ENCODE measurements at regions not wholly inside any gene's neighbourhood (a gene's known extent, or its start where the extent isn't known, plus 50 kb on each side); places are given as distances from the start of the nearest gene placed in this dataset.

DNA sequence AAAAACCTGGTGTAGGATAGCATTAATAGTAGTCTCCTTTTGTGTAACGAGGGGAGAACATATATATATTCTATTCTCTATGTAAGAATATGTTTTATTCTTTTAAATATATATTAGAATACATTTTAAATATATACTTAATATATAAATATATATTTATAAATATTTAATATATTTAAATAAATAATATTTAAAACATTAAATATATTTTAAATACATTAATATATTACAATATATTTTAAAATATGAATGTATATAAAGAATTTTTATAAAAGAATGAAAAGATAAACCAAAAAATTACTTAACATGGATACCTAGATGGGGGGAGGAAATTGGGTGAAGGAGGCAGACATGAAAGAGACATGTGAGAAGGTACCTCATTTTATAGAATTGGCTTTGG is 53.0 kb upstream of the ZNF831 start:
- in situ Hi-C loops (cut with MboI; ENCODE audit: low sequenced_read_pairs), result no loop called here

DNA sequence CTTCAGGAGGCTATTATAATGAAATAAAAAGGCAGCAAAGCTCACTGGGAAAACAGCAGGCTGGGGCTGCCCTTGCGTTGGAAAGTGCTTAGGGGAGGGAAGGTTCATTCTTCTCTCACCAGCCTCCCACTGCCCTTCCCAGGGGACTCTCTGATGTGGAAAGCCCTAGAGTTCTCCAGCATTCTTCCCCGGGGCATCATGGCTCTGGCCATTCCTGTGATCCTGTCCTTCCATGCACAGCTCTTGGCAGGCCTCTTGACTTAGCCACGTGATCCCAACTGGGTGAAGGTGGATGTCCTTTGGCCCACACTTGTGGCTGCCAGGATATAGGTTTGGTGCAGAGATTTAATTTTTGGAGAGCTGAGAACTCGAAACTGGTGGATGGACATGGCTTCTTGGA is 58.0 kb upstream of the ZNF831 start:
- in situ Hi-C loops (cut with MboI; ENCODE audit: low sequenced_read_pairs), result no loop called here

DNA sequence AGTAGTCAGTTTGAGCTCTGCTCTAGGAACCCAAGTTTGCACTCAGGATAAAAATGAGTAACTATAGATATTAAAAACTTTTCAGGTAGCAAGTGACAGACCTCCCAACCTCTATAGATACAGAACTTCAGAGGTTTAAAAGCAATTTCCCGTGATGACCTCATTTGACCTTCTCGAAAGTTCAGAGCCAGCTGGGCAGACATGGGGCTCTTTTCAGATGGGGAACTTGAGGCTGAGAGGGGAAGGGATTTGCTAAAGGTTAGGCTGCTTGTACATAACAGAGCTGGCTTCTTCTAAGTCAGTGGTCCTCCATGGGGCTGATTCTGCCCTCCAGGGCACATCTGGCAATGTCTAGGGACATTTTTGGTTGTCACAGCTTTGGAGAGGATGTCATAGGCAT is 58.8 kb upstream of the ZNF831 start:
- in situ Hi-C loops (cut with MboI; ENCODE audit: low sequenced_read_pairs), result no loop called here

DNA sequence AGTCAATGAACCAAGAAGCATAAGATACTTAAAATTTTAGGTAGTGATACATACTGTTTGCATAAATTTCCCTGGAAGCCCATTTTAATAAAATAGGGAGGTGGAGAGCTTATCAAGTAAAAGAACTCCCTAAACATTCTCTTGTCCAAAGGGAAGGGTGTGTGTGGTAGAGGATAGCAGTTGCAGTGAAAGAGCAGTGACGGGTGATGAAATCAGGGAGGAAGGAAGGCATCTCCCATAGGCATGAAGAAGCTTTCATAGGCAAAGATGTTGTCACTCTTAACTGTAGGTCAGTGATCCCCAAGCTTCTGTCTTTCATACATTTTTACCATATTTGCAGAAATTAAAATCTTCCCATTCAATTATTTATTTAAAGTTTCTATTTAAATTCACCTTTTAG is 60.0 kb upstream of the ZNF831 start:
- in situ Hi-C loops (cut with MboI; ENCODE audit: low sequenced_read_pairs), result no loop called here

DNA sequence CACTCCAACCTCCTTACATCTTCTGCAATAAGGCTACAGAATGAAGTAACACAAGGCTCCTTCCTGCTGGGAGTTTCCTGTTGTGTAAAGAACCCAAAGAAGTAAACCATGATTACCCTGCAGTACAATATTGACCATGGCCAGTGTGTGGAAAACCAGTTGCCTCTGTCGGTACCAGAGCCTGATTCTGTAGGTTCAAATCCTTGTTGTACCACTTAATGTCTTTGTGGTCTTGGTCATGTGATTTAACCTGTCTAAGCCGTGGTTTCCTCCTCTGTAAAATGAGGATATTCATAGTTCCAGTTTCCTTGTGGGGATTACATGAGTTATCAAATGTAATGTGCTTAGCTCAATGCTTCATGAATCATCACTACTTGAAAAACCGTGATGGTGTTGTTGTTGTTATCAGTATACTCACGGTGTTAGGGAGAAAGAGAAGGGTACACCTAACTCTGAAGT is 60.3 kb upstream of the PRELID3B start:
- in situ Hi-C loops (cut with MboI; ENCODE audit: low sequenced_read_pairs), result no loop called here

DNA sequence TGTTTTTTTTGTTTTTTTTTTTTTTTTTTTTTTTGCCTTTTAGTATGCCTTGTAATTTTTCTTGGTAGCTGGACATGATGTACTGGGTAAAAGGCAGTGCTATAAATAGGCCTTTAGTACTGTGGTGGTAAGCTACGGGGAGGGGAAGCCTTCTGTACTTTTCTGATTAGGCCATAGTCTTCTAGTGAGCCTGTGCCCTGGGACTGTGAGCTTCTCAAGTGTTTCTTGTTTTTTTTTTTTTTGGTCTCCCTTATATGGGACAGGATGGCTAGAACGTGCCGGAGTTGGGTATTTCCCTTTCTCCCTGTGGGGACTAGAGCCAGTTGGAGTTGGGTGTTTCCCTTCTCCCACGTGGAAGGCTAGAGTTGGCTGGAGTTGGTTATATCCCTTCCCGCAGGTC is 59.4 kb upstream of the PRELID3B start:
- in situ Hi-C loops (cut with MboI; ENCODE audit: low sequenced_read_pairs), result no loop called here

DNA sequence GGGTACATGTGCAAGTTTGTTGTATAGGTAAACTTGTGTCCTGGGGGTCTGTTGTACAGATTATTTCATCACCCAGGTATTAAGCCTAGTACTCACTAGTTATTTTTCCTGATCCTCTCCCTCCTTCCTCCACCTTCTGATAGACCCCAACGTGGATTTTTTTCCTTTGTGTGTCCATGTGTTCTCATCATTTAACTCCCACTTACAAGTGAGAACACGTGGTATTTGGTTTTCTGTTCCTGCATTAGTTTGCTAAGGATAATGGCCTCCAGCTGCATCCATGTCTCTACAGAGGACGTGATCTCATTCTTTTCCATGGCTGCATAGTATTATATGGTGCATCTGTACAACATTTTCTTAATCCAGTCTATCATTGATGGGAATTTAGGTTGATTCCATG is 57.3 kb upstream of the PRELID3B start:
- in situ Hi-C loops (cut with MboI; ENCODE audit: low sequenced_read_pairs), result loop anchor here (25.0 kb wide), 1 partner anchor 312 kb away; no protein-coding TSS in a partner anchor

DNA sequence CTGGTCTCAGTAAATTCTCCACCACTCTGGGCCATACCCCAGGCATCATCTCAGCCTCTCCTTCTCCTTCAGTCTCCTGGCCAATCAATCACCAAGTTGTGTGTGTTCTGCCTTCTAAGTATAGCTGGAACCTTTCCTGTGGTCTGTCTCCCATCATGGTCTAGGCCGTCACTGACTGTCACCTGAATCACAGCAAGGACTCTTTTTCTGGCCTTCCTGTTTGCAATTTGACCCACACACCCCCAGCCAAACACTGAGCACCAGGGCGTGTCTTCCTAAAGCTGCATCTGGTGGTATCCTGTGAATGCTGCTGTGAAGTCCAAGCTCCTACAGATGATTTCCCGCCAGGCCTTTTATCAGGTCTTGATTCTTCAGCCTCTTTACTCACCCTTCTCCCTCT is 52.6 kb upstream of the PRELID3B start:
- in situ Hi-C loops (cut with MboI; ENCODE audit: low sequenced_read_pairs), result loop anchor here (25.0 kb wide), 1 partner anchor 317 kb away; no protein-coding TSS in a partner anchor

DNA sequence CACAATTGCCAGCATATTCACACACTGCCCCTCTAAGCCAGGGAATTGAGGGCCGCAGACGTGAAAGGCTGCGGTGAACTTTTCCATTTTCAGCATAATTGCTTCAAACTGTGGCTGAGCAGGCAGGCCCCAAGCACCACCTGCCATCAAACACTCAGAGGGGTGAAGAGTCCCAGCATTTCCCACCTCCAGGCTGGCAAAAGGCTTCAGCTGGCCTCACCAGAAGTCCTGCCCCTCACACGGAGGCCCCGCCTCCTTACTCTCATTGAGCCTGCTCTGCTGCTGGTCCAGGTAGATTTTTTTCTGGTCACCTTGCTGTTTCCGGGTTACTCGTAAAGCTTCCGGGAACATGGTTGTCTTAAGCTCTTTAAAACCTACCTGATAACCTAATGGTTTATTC is 52.0 kb upstream of the PRELID3B start:
- in situ Hi-C loops (cut with MboI; ENCODE audit: low sequenced_read_pairs), result loop anchor here (25.0 kb wide), 1 partner anchor 318 kb away; no protein-coding TSS in a partner anchor

Data from HL-60/S4 treated with phorbol 12-myristate 13-acetate at 8.2 ng/mL for 4 days and 3 days (cell line).